DOHH2 (cell line): ENCODE measurements at regions not wholly inside any gene's neighbourhood (a gene's known extent, or its start where the extent isn't known, plus 50 kb on each side); places are given as distances from the start of the nearest gene placed in this dataset.
"Not testable (repeated sequence)": the region's sequence is repeated elsewhere in the genome, so short reads cannot be mapped to it uniquely, and the experiment has no call there.

Experiments used
- H3F3A ChIP-seq: fragments of 200-600 bp; sonication (generic), shearing (Covaris generic); 2 replicates; pipeline ENCODE4 v1.6.0; 2016; ENCODE audit warnings: antibody characterized with exemption, mild to moderate bottlenecking; ENCODE audit not compliant: control insufficient read depth, insufficient read depth
- H3K27ac ChIP-seq: fragments of 200-600 bp; sonication (generic); 2 replicates; pipeline ENCODE4 v1.5.1; 2014; ENCODE audit warnings: low read depth, mild to moderate bottlenecking, low read length, moderate library complexity
- H3K27me3 ChIP-seq: fragments of 200-600 bp; sonication (generic); 2 replicates; pipeline ENCODE4 v1.6.1; 2014; ENCODE audit warnings: mild to moderate bottlenecking, low read length, mixed read lengths; ENCODE audit not compliant: control insufficient read depth
- H3K36me3 ChIP-seq: fragments of 200-600 bp; sonication (generic); 2 replicates; pipeline ENCODE4 v1.6.1; 2014; ENCODE audit warnings: mild to moderate bottlenecking, low read length, moderate library complexity, mixed read lengths; ENCODE audit not compliant: control insufficient read depth
- H3K4me1 ChIP-seq: fragments of 200-600 bp; sonication (generic); 2 replicates; pipeline ENCODE4 v1.6.1; 2014; ENCODE audit warnings: mild to moderate bottlenecking, low read length, mixed read lengths; ENCODE audit not compliant: control insufficient read depth
- H3K4me2 ChIP-seq: fragments of 200-600 bp; sonication (generic); 2 replicates; pipeline ENCODE4 v1.6.0; 2014; ENCODE audit warnings: mild to moderate bottlenecking, low read length, moderate library complexity
- H3K4me3 ChIP-seq: fragments of 200-600 bp; sonication (generic); 2 replicates; pipeline ENCODE4 v1.5.1; 2014; ENCODE audit warnings: mild to moderate bottlenecking, low read length, mixed read lengths
- H3K79me2 ChIP-seq: fragments of 200-600 bp; sonication (generic); 2 replicates; pipeline ENCODE4 v1.6.1; 2014; ENCODE audit warnings: mild to moderate bottlenecking, low read length, mixed read lengths; ENCODE audit not compliant: control insufficient read depth
- H3K9me2 ChIP-seq: fragments of 200-600 bp; sonication (generic); replicated peaks from 2 replicates; pipeline ENCODE4 v1.6.1; 2014; ENCODE audit warnings: mild to moderate bottlenecking, low read length, mixed read lengths; ENCODE audit not compliant: control insufficient read depth
- H3K9me3 ChIP-seq: fragments of 200-600 bp; sonication (generic); 2 replicates; pipeline ENCODE4 v1.6.1; 2014; ENCODE audit warnings: antibody characterized with exemption, low read length, mixed read lengths; ENCODE audit not compliant: control insufficient read depth, insufficient read depth
- H4K20me1 ChIP-seq: fragments of 200-600 bp; sonication (generic); 2 replicates; pipeline ENCODE4 v1.6.0; 2014; ENCODE audit warnings: low read depth, mild to moderate bottlenecking, antibody characterized with exemption, low read length, moderate library complexity; ENCODE audit not compliant: control insufficient read depth, insufficient read depth
- CTCF ChIP-seq: fragments of 200-600 bp; sonication (generic); IDR thresholded peaks from one replicate; pipeline ENCODE4 v1.5.1; 2014; ENCODE audit warnings: antibody characterized with exemption, mild to moderate bottlenecking, low read depth, low read length; ENCODE audit not compliant: poor library complexity, severe bottlenecking
- EZH2phosphoT487 ChIP-seq: fragments of 200-600 bp; sonication (generic); IDR thresholded peaks from 2 replicates; pipeline ENCODE4 v1.6.1; 2017; ENCODE audit warnings: borderline replicate concordance, mild to moderate bottlenecking, antibody characterized with exemption, low read length, moderate library complexity, mixed read lengths

GRCh38 chr18:76042511-76042910, 452.5 kb downstream of the ZNF516 start:
- no peak overlapping the region for H3K27ac ChIP-seq
- H3F3A ChIP-seq: no peaks in the 10 kb centered on the region
- TF ChIP-seq CTCF (no peak), EZH2phosphoT487 (no peak)
- H3K9me2 ChIP-seq: no peaks in the 10 kb centered on the region
- no peaks in the 10 kb centered on the region for H3K4me1 ChIP-seq
- H3K27me3 ChIP-seq: no peaks in the 10 kb centered on the region
- no peak overlapping the region for H3K4me3 ChIP-seq
- H3K79me2 ChIP-seq: no peaks in the 10 kb centered on the region
- no peaks in the 10 kb centered on the region for H3K36me3 ChIP-seq
- H3K9me3 ChIP-seq: no peaks in the 10 kb centered on the region
- no peaks in the 10 kb centered on the region for H4K20me1 ChIP-seq
- no peak overlapping the region for H3K4me2 ChIP-seq

GRCh38 chr18:76018210-76018609, 476.8 kb downstream of the ZNF516 start:
- no peaks in the 10 kb centered on the region for H3K9me2 ChIP-seq
- H3K79me2 ChIP-seq: no peaks in the 10 kb centered on the region
- H3K4me3 ChIP-seq: no peak overlapping the region
- no peaks in the 10 kb centered on the region for H3K9me3 ChIP-seq
- H3F3A ChIP-seq: no peaks in the 10 kb centered on the region
- no peaks in the 10 kb centered on the region for H4K20me1 ChIP-seq
- no peak for TF ChIP-seq CTCF
- no peak for TF ChIP-seq EZH2phosphoT487
- H3K4me2 ChIP-seq: no peak overlapping the region
- H3K27me3 ChIP-seq: no peaks in the 10 kb centered on the region
- no peaks in the 10 kb centered on the region for H3K36me3 ChIP-seq
- H3K4me1 ChIP-seq: no peaks in the 10 kb centered on the region
- H3K27ac ChIP-seq: no peak overlapping the region

- Histone ChIP-seq H3K4me2 (no peak overlapping the region), H3K4me1 (no peaks in the 10 kb centered on the region), H3K9me3 (no peaks in the 10 kb centered on the region), H3K27me3 (no peaks in the 10 kb centered on the region), H3K36me3 (no peaks in the 10 kb centered on the region), H3K9me2 (no peaks in the 10 kb centered on the region), H3K79me2 (no peaks in the 10 kb centered on the region), H4K20me1 (no peaks in the 10 kb centered on the region), H3F3A (no peaks in the 10 kb centered on the region), H3K27ac (no peak overlapping the region), H3K4me3 (no peak overlapping the region)
- no peak for TF ChIP-seq CTCF
- TF ChIP-seq EZH2phosphoT487: no peak
Observed at GRCh38 chr18:76013057-76013456, 482.0 kb downstream of the ZNF516 start.

GRCh38 chr18:76005632-76006208, 489.3 kb downstream of the ZNF516 start:
- Histone ChIP-seq H4K20me1 (no peaks in the 10 kb centered on the region), H3K27ac (no peak overlapping the region), H3K79me2 (no peaks in the 10 kb centered on the region), H3K9me2 (no peaks in the 10 kb centered on the region), H3K36me3 (no peaks in the 10 kb centered on the region), H3K4me3 (no peak overlapping the region), H3K4me1 (no peaks in the 10 kb centered on the region), H3F3A (no peaks in the 10 kb centered on the region), H3K9me3 (no peaks in the 10 kb centered on the region), H3K27me3 (no peaks in the 10 kb centered on the region), H3K4me2 (no peak overlapping the region)
- no peak for TF ChIP-seq EZH2phosphoT487
- no peak for TF ChIP-seq CTCF

GRCh38 chr18:75987913-75988312, 507.1 kb downstream of the ZNF516 start:
- H3K4me2 ChIP-seq, H3K4me3 ChIP-seq, H3K79me2 ChIP-seq, H3F3A ChIP-seq, H4K20me1 ChIP-seq, H3K27me3 ChIP-seq, H3K4me1 ChIP-seq, H3K9me3 ChIP-seq, H3K27ac ChIP-seq, H3K36me3 ChIP-seq, H3K9me2 ChIP-seq: not testable (repeated sequence)
